Activated CD8-positive, alpha-beta T cell treated with anti-CD3 and anti-CD28 coated beads, Interleukin-2, amount 10 ng/mL, durations not matched to agents 7 days and 5 days (primary cell): ENCODE measurements at regions not wholly inside any gene's neighbourhood (a gene's known extent, or its start where the extent isn't known, plus 50 kb on each side); places are given as distances from the start of the nearest gene placed in this dataset.

Source experiments
- ATAC-seq: fragments of 150-1000 bp; cut with Tn5 transposase; one replicate; pipeline ENCODE4 v1.10.0; 2021; ENCODE audit warnings: moderate library complexity
- CTCF ChIA-PET: fragments of 350-600 bp; sonication (Branson Sonifier 250); formaldehyde crosslinking; loops from one replicate; lab custom pipeline; 2021; ENCODE audit warnings: antibody characterized with exemption; lab: Charles Lee
- POLR2A ChIA-PET: fragments of 350-600 bp; sonication (Branson Sonifier 250); formaldehyde crosslinking; loops from one replicate; lab custom pipeline; 2021; ENCODE audit warnings: antibody characterized with exemption; lab: Charles Lee
- DNase-seq: peaks from one replicate; pipeline ENCODE4 v3.0.0-alpha.2; 2020
- H3K27ac Mint-ChIP-seq: one replicate; pipeline ENCODE4 v1.8.0; 2021; ENCODE audit warnings: mild to moderate bottlenecking, mixed read lengths
- H3K27me3 Mint-ChIP-seq: one replicate; pipeline ENCODE4 v1.8.0; 2021; ENCODE audit warnings: low read depth, mixed read lengths
- H3K36me3 Mint-ChIP-seq: one replicate; pipeline ENCODE4 v1.8.0; 2021; ENCODE audit warnings: low read depth, mixed read lengths
- H3K4me1 Mint-ChIP-seq: one replicate; pipeline ENCODE4 v1.8.0; 2021; ENCODE audit warnings: low read depth, mixed read lengths
- H3K4me3 Mint-ChIP-seq: one replicate; pipeline ENCODE4 v1.8.0; 2021; ENCODE audit warnings: mild to moderate bottlenecking, mixed read lengths
- H3K9me3 Mint-ChIP-seq: one replicate; pipeline ENCODE4 v1.8.0; 2022; ENCODE audit warnings: mixed read lengths; ENCODE audit not compliant: insufficient read depth

- H3K27ac Mint-ChIP-seq: no peak overlapping the region
- peaks cover 6% of the 10 kb centered on the region for H3K27me3 Mint-ChIP-seq
- CTCF ChIA-PET: no interaction called here
- H3K9me3 Mint-ChIP-seq: no peaks in the 10 kb centered on the region
- no peak for ATAC-seq
- POLR2A ChIA-PET: no interaction called here
- H3K4me1 Mint-ChIP-seq: no peaks in the 10 kb centered on the region
- no peak overlapping the region for H3K4me3 Mint-ChIP-seq
- DNase-seq: no peak
- H3K36me3 Mint-ChIP-seq: no peaks in the 10 kb centered on the region
Observed at GRCh38 chr11:87397011-87397865, 359.5 kb downstream of the TMEM135 start.

GRCh38 chr11:87394924-87395323 lies 357.2 kb downstream of the TMEM135 start:
- Mint-ChIP-seq H3K27ac (no peak overlapping the region), H3K4me3 (no peak overlapping the region), H3K4me1 (no peaks in the 10 kb centered on the region), H3K27me3 (peaks cover 8% of the 10 kb centered on the region), H3K36me3 (no peaks in the 10 kb centered on the region), H3K9me3 (no peaks in the 10 kb centered on the region)
- POLR2A ChIA-PET: no interaction called here
- DNase-seq (no peak), ATAC-seq (no peak)
- CTCF ChIA-PET: no interaction called here

GRCh38 chr11:87392665-87393064 lies 354.9 kb downstream of the TMEM135 start:
- Mint-ChIP-seq H3K4me3 (no peak overlapping the region), H3K9me3 (no peaks in the 10 kb centered on the region), H3K27me3 (peaks cover 8% of the 10 kb centered on the region), H3K4me1 (no peaks in the 10 kb centered on the region), H3K36me3 (no peaks in the 10 kb centered on the region), H3K27ac (no peak overlapping the region)
- ATAC-seq: no peak
- ChIA-PET POLR2A (no interaction called here), CTCF (interaction anchor here (2.3 kb wide), 1 partner anchor 29 kb away, joined by 5 read pairs; no protein-coding TSS in a partner anchor)
- no peak for DNase-seq

- ChIA-PET POLR2A (no interaction called here), CTCF (no interaction called here)
- Mint-ChIP-seq H3K4me1 (no peaks in the 10 kb centered on the region), H3K27me3 (peaks cover 3% of the 10 kb centered on the region), H3K4me3 (no peak overlapping the region), H3K27ac (no peak overlapping the region), H3K36me3 (no peaks in the 10 kb centered on the region), H3K9me3 (no peaks in the 10 kb centered on the region)
- no peak for DNase-seq
- no peak for ATAC-seq
Observed at GRCh38 chr11:87391496-87391895, 353.8 kb downstream of the TMEM135 start.

- peaks cover 8% of the 10 kb centered on the region for H3K9me3 Mint-ChIP-seq
- POLR2A ChIA-PET: no interaction called here
- CTCF ChIA-PET: no interaction called here
Observed at GRCh38 chr11:87384078-87384729, 346.5 kb downstream of the TMEM135 start.

GRCh38 chr11:87374038-87374807 lies 336.5 kb downstream of the TMEM135 start:
- ChIA-PET CTCF (no interaction called here), POLR2A (no interaction called here)
- Mint-ChIP-seq H3K27me3 (peaks cover 8% of the 10 kb centered on the region), H3K4me1 (no peaks in the 10 kb centered on the region), H3K9me3 (no peaks in the 10 kb centered on the region), H3K27ac (no peak overlapping the region), H3K4me3 (no peak overlapping the region), H3K36me3 (no peaks in the 10 kb centered on the region)
- ATAC-seq: no peak
- no peak for DNase-seq

More at GRCh38 chr11:87384078-87384729, 346.5 kb downstream of the TMEM135 start:
- Mint-ChIP-seq H3K27ac (no peak overlapping the region), H3K4me1 (no peaks in the 10 kb centered on the region), H3K4me3 (no peak overlapping the region), H3K36me3 (no peaks in the 10 kb centered on the region), H3K27me3 (peaks cover 5% of the 10 kb centered on the region)
- ATAC-seq: no peak
- DNase-seq: no peak
